ENCODE measurements at regions not wholly inside any gene's neighbourhood (a gene's known extent, or its start where the extent isn't known, plus 50 kb on each side); places are given as distances from the start of the nearest gene placed in this dataset.

- TF ChIP-seq EP300 (IDR thresholded peaks at IDR 0.05; ENCODE audit: borderline replicate concordance in 1 of 2, low read depth in 2 of 2, low read length in 2 of 2) (no peak), YY1 (IDR thresholded peaks at IDR 0.05; ENCODE audit: low read depth, low read length) (no peak), POLR2A (IDR thresholded peaks at IDR 0.05; ENCODE audit: control extremely low read depth in 1 of 2, low read depth in 2 of 2, low read length in 2 of 2) (no peak), CBX8 (IDR thresholded peaks at IDR 0.05; ENCODE audit: borderline replicate concordance, low read depth, low read length) (no peak), KDM5A (IDR thresholded peaks at IDR 0.05; ENCODE audit: low read length) (no peak), TAF1 (IDR thresholded peaks at IDR 0.05; ENCODE audit: low read depth, low read length) (no peak), CHD2 (IDR thresholded peaks at IDR 0.05; ENCODE audit: low read length) (no peak), SP1 (IDR thresholded peaks at IDR 0.05; ENCODE audit: low read depth, low read length) (no peak), POLR2AphosphoS5 (IDR thresholded peaks at IDR 0.05; ENCODE audit: low read depth, low read length) (no peak), FOSL1 (IDR thresholded peaks at IDR 0.05; ENCODE audit: insufficient read depth, low read depth, low read length) (no peak), SUZ12 (IDR thresholded peaks at IDR 0.05; ENCODE audit: low read length) (no peak)
- TF ChIP-seq, protein P1, sequence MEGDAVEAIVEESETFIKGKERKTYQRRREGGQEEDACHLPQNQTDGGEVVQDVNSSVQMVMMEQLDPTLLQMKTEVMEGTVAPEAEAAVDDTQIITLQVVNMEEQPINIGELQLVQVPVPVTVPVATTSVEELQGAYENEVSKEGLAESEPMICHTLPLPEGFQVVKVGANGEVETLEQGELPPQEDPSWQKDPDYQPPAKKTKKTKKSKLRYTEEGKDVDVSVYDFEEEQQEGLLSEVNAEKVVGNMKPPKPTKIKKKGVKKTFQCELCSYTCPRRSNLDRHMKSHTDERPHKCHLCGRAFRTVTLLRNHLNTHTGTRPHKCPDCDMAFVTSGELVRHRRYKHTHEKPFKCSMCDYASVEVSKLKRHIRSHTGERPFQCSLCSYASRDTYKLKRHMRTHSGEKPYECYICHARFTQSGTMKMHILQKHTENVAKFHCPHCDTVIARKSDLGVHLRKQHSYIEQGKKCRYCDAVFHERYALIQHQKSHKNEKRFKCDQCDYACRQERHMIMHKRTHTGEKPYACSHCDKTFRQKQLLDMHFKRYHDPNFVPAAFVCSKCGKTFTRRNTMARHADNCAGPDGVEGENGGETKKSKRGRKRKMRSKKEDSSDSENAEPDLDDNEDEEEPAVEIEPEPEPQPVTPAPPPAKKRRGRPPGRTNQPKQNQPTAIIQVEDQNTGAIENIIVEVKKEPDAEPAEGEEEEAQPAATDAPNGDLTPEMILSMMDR (IDR thresholded peaks at IDR 0.05; ENCODE audit: control extremely low read depth in 1 of 3, insufficient read depth in 1 of 3, low read depth in 1 of 3, low read length in 3 of 3), result no peak
- TF ChIP-seq, protein P2, sequence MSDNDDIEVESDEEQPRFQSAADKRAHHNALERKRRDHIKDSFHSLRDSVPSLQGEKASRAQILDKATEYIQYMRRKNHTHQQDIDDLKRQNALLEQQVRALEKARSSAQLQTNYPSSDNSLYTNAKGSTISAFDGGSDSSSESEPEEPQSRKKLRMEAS (IDR thresholded peaks at IDR 0.05), result no peak
- TF ChIP-seq, protein P3, sequence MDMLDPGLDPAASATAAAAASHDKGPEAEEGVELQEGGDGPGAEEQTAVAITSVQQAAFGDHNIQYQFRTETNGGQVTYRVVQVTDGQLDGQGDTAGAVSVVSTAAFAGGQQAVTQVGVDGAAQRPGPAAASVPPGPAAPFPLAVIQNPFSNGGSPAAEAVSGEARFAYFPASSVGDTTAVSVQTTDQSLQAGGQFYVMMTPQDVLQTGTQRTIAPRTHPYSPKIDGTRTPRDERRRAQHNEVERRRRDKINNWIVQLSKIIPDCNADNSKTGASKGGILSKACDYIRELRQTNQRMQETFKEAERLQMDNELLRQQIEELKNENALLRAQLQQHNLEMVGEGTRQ (IDR thresholded peaks at IDR 0.05; ENCODE audit: low read length), result no peak
Measured at GRCh38 chr15:95737060-95737459, 593.4 kb upstream of the NR2F2 start.

All from H1 (cell line).